ENCODE measurements at regions not wholly inside any gene's neighbourhood (a gene's known extent, or its start where the extent isn't known, plus 50 kb on each side); places are given as distances from the start of the nearest gene placed in this dataset.

- Histone ChIP-seq H3K4me3 (no peak overlapping the region), H3K27ac (ENCODE audit: extremely low read depth, low read depth, low read length) (no peak overlapping the region), H4K20me1 (replicated peaks; ENCODE audit: control insufficient read depth, insufficient read depth, low read length) (no peaks in the 10 kb centered on the region), H3K27me3 (ENCODE audit: control insufficient read depth in 2 of 2, insufficient read depth in 2 of 2, low read length in 2 of 2) (peaks cover 0 to 11% of the 10 kb centered on the region in 2 experiments; a peak in 2 of 5 replicates), H3K9me3 (replicated peaks; ENCODE audit: control insufficient read depth, insufficient read depth, low read depth, low read length) (no peaks in the 10 kb centered on the region), H3K36me3 (ENCODE audit: control insufficient read depth, insufficient read depth, low read length) (no peaks in the 10 kb centered on the region), H3K79me2 (ENCODE audit: control insufficient read depth, insufficient read depth, low read length) (no peaks in the 10 kb centered on the region), H3K9ac (ENCODE audit: insufficient read depth in 1 of 2, low read depth in 2 of 2, low read length in 2 of 2) (no peak overlapping the region), H3K9me1 (ENCODE audit: control insufficient read depth, insufficient read depth, low read length) (no peaks in the 10 kb centered on the region), H2AFZ (ENCODE audit: low read depth, low read length) (no peak overlapping the region), H3K4me2 (ENCODE audit: insufficient read depth, low read length) (no peak overlapping the region), H3K4me1 (replicated peaks in 1 of 2; ENCODE audit: control insufficient read depth in 2 of 2, insufficient read depth in 2 of 2, low read length in 2 of 2) (no peaks in the 10 kb centered on the region)
- POLR2A ChIA-PET, result no interaction called here
- no peak for DNase-seq (ENCODE audit: extremely low read depth in 1 of 4, low spot score in 3 of 4)
- no peak for ATAC-seq
- TF ChIP-seq SREBF2 (CRISPR knock-in tag; IDR thresholded peaks at IDR 0.05) (no peak), ZNF740 (CRISPR knock-in tag; IDR thresholded peaks at IDR 0.05) (no peak), ZNF740 (tag; IDR thresholded peaks at IDR 0.05) (no peak), E2F4 (CRISPR knock-in tag; IDR thresholded peaks at IDR 0.05; ENCODE audit: low read depth) (no peak), BACH1 (tag; IDR thresholded peaks at IDR 0.05) (no peak), ETV5 (CRISPR knock-in tag; IDR thresholded peaks at IDR 0.05; ENCODE audit: low read depth) (no peak), MBD2 (IDR thresholded peaks at IDR 0.05; ENCODE audit: borderline replicate concordance, low read depth) (no peak), WHSC1 (IDR thresholded peaks at IDR 0.05; ENCODE audit: low read length) (no peak), ZNF263 (CRISPR knock-in tag; IDR thresholded peaks at IDR 0.05; ENCODE audit: borderline replicate concordance) (no peak), TAF15 (IDR thresholded peaks at IDR 0.05; ENCODE audit: low read depth, low read length) (no peak), RBM22 (IDR thresholded peaks at IDR 0.05; ENCODE audit: low read depth, low read length, poor library complexity, severe bottlenecking) (no peak), ZNF384 (IDR thresholded peaks at IDR 0.05; ENCODE audit: low read depth, low read length) (no peak), ZFP91 (CRISPR knock-in tag; IDR thresholded peaks at IDR 0.05) (no peak), CBFA2T3 (IDR thresholded peaks at IDR 0.05) (no peak), KAT2B (IDR thresholded peaks at IDR 0.05; ENCODE audit: low read depth, low read length) (no peak), SETDB1 (IDR thresholded peaks at IDR 0.05; ENCODE audit: low read length) (no peak), ZFP36 (IDR thresholded peaks at IDR 0.05; ENCODE audit: low read depth, low read length, partially characterized antibody) (no peak), TCF7L2 (IDR thresholded peaks at IDR 0.05; ENCODE audit: low read depth, low read length) (no peak), HSF4 (CRISPR knock-in tag; IDR thresholded peaks at IDR 0.05; ENCODE audit: borderline replicate concordance) (no peak)
- CTCF ChIA-PET (ENCODE audit: low intra/inter-chr PET ratio), result no interaction called here
- intact Hi-C loops (cut with micrococcal nuclease) (no loop called here), in situ Hi-C loops (cut with MboI) (no loop called here)
- no peak for FAIRE-seq
- no TSS peak for BruUV-seq (replicated peaks)
- 0% methylated on average over 5 of the region's 5 CpGs for WGBS (ENCODE audit: insufficient coverage, low coverage, missing lambda C conversion rate)
Observed at GRCh38 chr13:21796066-21796465, 125.2 kb downstream of the FGF9 start.
